CD4-positive, CD25-positive, alpha-beta regulatory T cell (primary cell): ENCODE measurements at regions not wholly inside any gene's neighbourhood (a gene's known extent, or its start where the extent isn't known, plus 50 kb on each side); places are given as distances from the start of the nearest gene placed in this dataset.

ENCODE experiments used
- ATAC-seq, 2 donors: fragments of 150-1000 bp; cut with Tn5 transposase; one replicate each; pipeline ENCODE4 v1.10.0; 2021; ENCODE audit warnings: low read depth in 2 of 2, moderate number of reproducible peaks in 2 of 2, moderate library complexity in 1 of 2
- DNase-seq, 3 donors: peaks; one replicate each; pipeline versions ENCODE4 v3.0.0 to v3.0.0-alpha.2; 2012 to 2022; ENCODE audit warnings: mixed read lengths in 1 of 3
- H3K27ac ChIP-seq: one replicate; pipeline ENCODE4 v1.7.0; 2013; ENCODE audit warnings: mild to moderate bottlenecking, low read length; ENCODE audit not compliant: insufficient read depth, poor library complexity, severe bottlenecking
- H3K27me3 ChIP-seq: one replicate; pipeline ENCODE4 v1.7.0; 2013; ENCODE audit warnings: low read length; ENCODE audit not compliant: control insufficient read depth, insufficient read depth
- H3K36me3 ChIP-seq: one replicate; pipeline ENCODE4 v1.7.0; 2013; ENCODE audit warnings: mild to moderate bottlenecking, low read length, moderate library complexity; ENCODE audit not compliant: control insufficient read depth, insufficient read depth
- H3K4me1 ChIP-seq: 2 replicates; pipeline ENCODE4 v1.7.0; 2013; ENCODE audit warnings: mild to moderate bottlenecking, low read length; ENCODE audit not compliant: insufficient read depth, control insufficient read depth, poor library complexity, severe bottlenecking
- H3K4me3 ChIP-seq: one replicate; pipeline ENCODE4 v1.7.0; 2013; ENCODE audit warnings: low read depth, mild to moderate bottlenecking, low read length, moderate library complexity
- H3K9me3 ChIP-seq, 2 experiments: 1 replicate in 1 of 2; 2 replicates in 1 of 2; pipeline ENCODE4 v1.7.0; 2013; ENCODE audit warnings: low read length in 2 of 2, mild to moderate bottlenecking in 1 of 2, moderate library complexity in 1 of 2; ENCODE audit not compliant: control insufficient read depth in 2 of 2
- H3K27ac Mint-ChIP-seq, 3 donors: one replicate each; pipeline ENCODE4 v1.8.0; 2020 to 2022; ENCODE audit warnings: mild to moderate bottlenecking in 3 of 3, mixed read lengths in 3 of 3, moderate library complexity in 2 of 3
- H3K27me3 Mint-ChIP-seq: one replicate; pipeline ENCODE4 v1.8.0; 2022; ENCODE audit warnings: mild to moderate bottlenecking, mixed read lengths
- H3K36me3 Mint-ChIP-seq: one replicate; pipeline ENCODE4 v1.8.0; 2020; ENCODE audit warnings: mixed read lengths
- H3K4me1 Mint-ChIP-seq, 4 donors: one replicate each; pipeline ENCODE4 v1.8.0; 2020 to 2022; ENCODE audit warnings: mixed read lengths in 4 of 4, mild to moderate bottlenecking in 1 of 4
- H3K4me3 Mint-ChIP-seq, 4 donors: one replicate each; pipeline ENCODE4 v1.8.0; 2020 to 2022; ENCODE audit warnings: mild to moderate bottlenecking in 4 of 4, mixed read lengths in 4 of 4, moderate library complexity in 3 of 4
- H3K9me3 Mint-ChIP-seq, 7 donors: one replicate each; pipeline ENCODE4 v1.8.0; 2020 to 2022; ENCODE audit warnings: mixed read lengths in 7 of 7, mild to moderate bottlenecking in 3 of 7, moderate library complexity in 2 of 7

GRCh38 chr7:84251277-84251781 is 56.7 kb upstream of the SEMA3A start:
- no peak for ATAC-seq
- H3K9me3 Mint-ChIP-seq = peaks cover 0 to 6% (median 0%) of the 10 kb centered on the region in 7 donors
- H3K9me3 ChIP-seq = no peaks in the 10 kb centered on the region

GRCh38 chr7:84250452-84250851 is 55.9 kb upstream of the SEMA3A start:
- no peaks in the 10 kb centered on the region for H3K4me1 Mint-ChIP-seq

More at GRCh38 chr7:84251277-84251781, 56.7 kb upstream of the SEMA3A start:
- no peaks in the 10 kb centered on the region for H3K27me3 ChIP-seq
- Mint-ChIP-seq H3K27ac (no peak overlapping the region), H3K27me3 (no peaks in the 10 kb centered on the region), H3K36me3 (no peaks in the 10 kb centered on the region), H3K4me3 (no peak overlapping the region), H3K4me1 (no peaks in the 10 kb centered on the region)
- no peak overlapping the region for H3K4me3 ChIP-seq
- no peaks in the 10 kb centered on the region for H3K36me3 ChIP-seq
- no peaks in the 10 kb centered on the region for H3K4me1 ChIP-seq
- no peak overlapping the region for H3K27ac ChIP-seq
- DNase-seq = no peak

DNA sequence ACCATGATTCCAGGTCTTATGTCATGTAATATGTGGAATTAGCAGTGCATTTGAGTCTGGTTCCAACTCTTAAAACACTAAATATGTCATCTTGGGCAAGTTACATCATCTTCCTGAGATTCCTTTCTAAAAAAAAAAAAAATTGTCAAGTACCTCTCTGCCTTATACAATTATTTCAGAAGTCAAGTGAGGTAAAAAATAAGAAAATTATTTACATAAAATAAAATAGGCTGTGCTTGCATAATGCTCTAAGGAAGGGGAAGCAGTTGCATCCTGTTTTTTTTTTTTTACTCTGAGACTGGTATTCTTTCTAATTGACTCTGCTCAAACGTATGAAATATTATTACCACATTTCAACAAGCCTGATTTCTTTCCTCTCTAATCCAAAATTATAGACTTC is 55.1 kb upstream of the SEMA3A start:
- no peaks in the 10 kb centered on the region for H3K36me3 Mint-ChIP-seq
- no peak overlapping the region for H3K4me3 Mint-ChIP-seq
- no peaks in the 10 kb centered on the region for H3K4me1 Mint-ChIP-seq
- H3K36me3 ChIP-seq = no peaks in the 10 kb centered on the region
- no peak overlapping the region for H3K27ac Mint-ChIP-seq
- H3K27ac ChIP-seq = no peak overlapping the region
- H3K4me3 ChIP-seq = no peak overlapping the region
- no peaks in the 10 kb centered on the region for H3K4me1 ChIP-seq
- H3K9me3 Mint-ChIP-seq = peaks cover 0 to 7% (median 5%) of the 10 kb centered on the region in 7 donors
- ATAC-seq (no peak), DNase-seq (no peak)
- H3K27me3 Mint-ChIP-seq = no peaks in the 10 kb centered on the region
- no peaks in the 10 kb centered on the region for H3K27me3 ChIP-seq
- H3K9me3 ChIP-seq = peaks cover 0 to 8% of the 10 kb centered on the region in 2 experiments

More at GRCh38 chr7:84250452-84250851, 55.9 kb upstream of the SEMA3A start:
- no peaks in the 10 kb centered on the region for H3K27me3 Mint-ChIP-seq
- Histone ChIP-seq H3K27ac (no peak overlapping the region), H3K4me3 (no peak overlapping the region), H3K9me3 (peaks cover 0 to 7% of the 10 kb centered on the region in 2 experiments), H3K27me3 (no peaks in the 10 kb centered on the region), H3K36me3 (no peaks in the 10 kb centered on the region), H3K4me1 (no peaks in the 10 kb centered on the region)
- no peak for ATAC-seq
- H3K36me3 Mint-ChIP-seq = no peaks in the 10 kb centered on the region
- no peak overlapping the region for H3K27ac Mint-ChIP-seq
- no peak for DNase-seq
- H3K4me3 Mint-ChIP-seq = no peak overlapping the region
- H3K9me3 Mint-ChIP-seq = peaks cover 0 to 6% (median 0%) of the 10 kb centered on the region in 7 donors

DNA sequence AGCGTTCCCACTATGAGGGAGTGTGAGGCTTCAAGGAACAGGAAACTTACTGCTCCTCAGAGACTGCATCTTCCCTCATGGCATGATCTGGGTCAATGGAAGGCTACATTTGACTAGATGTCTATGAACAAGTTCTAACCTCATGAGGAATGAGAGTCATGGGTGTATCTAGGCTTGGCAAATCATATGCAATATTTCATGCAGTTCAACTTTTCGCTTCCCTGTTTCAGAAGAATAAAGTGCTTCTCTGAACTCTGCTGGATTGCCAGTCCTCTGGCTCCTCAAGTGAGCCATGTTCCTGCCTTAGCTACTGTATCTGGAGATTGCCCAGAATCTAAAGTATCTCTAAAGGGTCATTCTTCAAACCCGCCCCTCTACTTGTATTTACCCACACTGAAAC is 54.3 kb upstream of the SEMA3A start:
- no peaks in the 10 kb centered on the region for H3K4me1 ChIP-seq
- no peaks in the 10 kb centered on the region for H3K27me3 Mint-ChIP-seq
- H3K4me3 ChIP-seq = no peak overlapping the region
- peaks cover 0 to 8% of the 10 kb centered on the region in 2 experiments for H3K9me3 ChIP-seq
- DNase-seq (no peak), ATAC-seq (no peak)
- no peak overlapping the region for H3K27ac Mint-ChIP-seq
- H3K36me3 ChIP-seq = no peaks in the 10 kb centered on the region
- no peaks in the 10 kb centered on the region for H3K4me1 Mint-ChIP-seq
- no peak overlapping the region for H3K27ac ChIP-seq
- H3K27me3 ChIP-seq = no peaks in the 10 kb centered on the region
- H3K36me3 Mint-ChIP-seq = no peaks in the 10 kb centered on the region
- peaks cover 0 to 8% (median 5%) of the 10 kb centered on the region in 7 donors for H3K9me3 Mint-ChIP-seq
- H3K4me3 Mint-ChIP-seq = no peak overlapping the region

DNA sequence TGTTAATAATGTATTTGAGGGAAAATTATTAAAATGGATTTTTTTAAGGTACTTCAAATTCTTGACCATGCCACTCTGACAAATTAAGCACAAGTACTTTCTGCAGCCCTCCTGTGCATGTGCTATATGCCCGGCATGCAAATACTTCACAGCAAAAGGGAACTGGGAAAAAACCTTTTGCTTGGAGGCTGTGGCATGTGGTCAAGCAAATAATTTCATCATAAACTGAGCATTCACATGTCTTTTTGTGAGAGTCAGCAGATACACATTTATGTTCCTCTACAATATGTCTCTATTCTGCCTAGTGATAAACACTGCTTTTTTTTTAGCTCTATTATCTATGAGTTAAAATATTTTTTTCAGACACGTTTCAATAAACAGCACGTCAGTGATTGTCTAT is 53.7 kb upstream of the SEMA3A start:
- H3K9me3 Mint-ChIP-seq = peaks cover 0 to 13% (median 7%) of the 10 kb centered on the region in 7 donors
- no peaks in the 10 kb centered on the region for H3K36me3 Mint-ChIP-seq
- H3K4me1 Mint-ChIP-seq = no peaks in the 10 kb centered on the region
- no peaks in the 10 kb centered on the region for H3K36me3 ChIP-seq
- H3K9me3 ChIP-seq = peaks cover 0 to 8% of the 10 kb centered on the region in 2 experiments
- no peak overlapping the region for H3K4me3 ChIP-seq
- H3K27me3 Mint-ChIP-seq = no peaks in the 10 kb centered on the region
- DNase-seq (no peak), ATAC-seq (no peak)
- H3K27ac ChIP-seq = no peak overlapping the region
- no peak overlapping the region for H3K4me3 Mint-ChIP-seq
- H3K27ac Mint-ChIP-seq = no peak overlapping the region
- no peaks in the 10 kb centered on the region for H3K27me3 ChIP-seq
- no peaks in the 10 kb centered on the region for H3K4me1 ChIP-seq

DNA sequence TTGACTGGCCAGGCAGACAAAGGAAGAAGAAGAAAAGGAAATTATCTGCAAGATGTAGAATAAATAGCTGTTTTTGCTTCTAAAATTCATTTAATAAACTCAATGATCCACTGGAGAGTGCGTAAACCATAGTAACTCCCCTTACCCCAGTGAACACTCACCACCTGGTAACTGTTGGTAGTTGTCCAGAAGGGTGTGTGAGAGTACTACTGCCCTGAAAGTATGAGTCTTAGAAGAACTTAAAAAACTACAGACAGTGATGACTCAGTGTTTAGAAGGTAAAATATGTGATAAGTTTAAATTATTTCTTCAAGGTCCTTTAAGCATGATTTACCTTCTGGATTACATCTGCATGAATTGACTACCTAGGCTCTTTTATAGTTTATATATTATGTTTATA is 53.0 kb upstream of the SEMA3A start:
- Mint-ChIP-seq H3K4me1 (no peaks in the 10 kb centered on the region), H3K9me3 (peaks cover 0 to 17% (median 7%) of the 10 kb centered on the region in 7 donors), H3K27me3 (no peaks in the 10 kb centered on the region), H3K4me3 (no peak overlapping the region), H3K27ac (no peak overlapping the region), H3K36me3 (no peaks in the 10 kb centered on the region)
- Histone ChIP-seq H3K27me3 (no peaks in the 10 kb centered on the region), H3K4me1 (no peaks in the 10 kb centered on the region), H3K27ac (no peak overlapping the region), H3K36me3 (no peaks in the 10 kb centered on the region), H3K4me3 (no peak overlapping the region), H3K9me3 (peaks cover 0 to 8% of the 10 kb centered on the region in 2 experiments)
- DNase-seq (no peak), ATAC-seq (no peak)

- Mint-ChIP-seq H3K4me3 (no peak overlapping the region), H3K4me1 (no peaks in the 10 kb centered on the region), H3K27me3 (no peaks in the 10 kb centered on the region), H3K9me3 (peaks cover 0 to 24% (median 9%) of the 10 kb centered on the region in 7 donors), H3K36me3 (no peaks in the 10 kb centered on the region), H3K27ac (no peak overlapping the region)
- peaks cover 0 to 8% of the 10 kb centered on the region in 2 experiments for H3K9me3 ChIP-seq
- no peak for DNase-seq
- H3K4me1 ChIP-seq = no peaks in the 10 kb centered on the region
- no peaks in the 10 kb centered on the region for H3K36me3 ChIP-seq
- no peak overlapping the region for H3K4me3 ChIP-seq
- H3K27me3 ChIP-seq = no peaks in the 10 kb centered on the region
- no peak overlapping the region for H3K27ac ChIP-seq
- ATAC-seq = no peak
Observed at GRCh38 chr7:84245835-84246234, 51.2 kb upstream of the SEMA3A start.
